ENCODE measurements at regions not wholly inside any gene's neighbourhood (a gene's known extent, or its start where the extent isn't known, plus 50 kb on each side); places are given as distances from the start of the nearest gene placed in this dataset.
"Not testable (repeated sequence)": the region's sequence is repeated elsewhere in the genome, so short reads cannot be mapped to it uniquely, and the experiment has no call there.

DNA sequence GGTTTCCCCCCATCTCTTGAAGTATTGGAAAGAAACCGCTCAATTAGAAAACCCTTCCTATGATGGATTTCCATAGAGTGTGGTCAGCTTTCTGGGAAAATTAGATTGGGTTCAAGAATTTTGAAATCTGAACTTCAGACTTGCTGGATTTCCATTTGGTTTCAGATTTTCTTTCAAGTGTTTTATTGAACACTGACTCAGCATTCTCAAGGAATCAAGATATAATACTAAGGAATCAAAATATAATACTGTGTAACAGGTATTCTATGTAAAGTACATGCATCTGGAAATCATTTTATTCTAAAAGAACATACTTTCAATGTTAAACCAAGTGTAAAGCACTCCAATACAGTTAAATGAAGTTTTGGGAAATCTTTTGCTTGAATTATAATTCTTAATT, 94.7 kb upstream of the CCN2 start:
- no peaks in the 10 kb centered on the region for H3K36me3 Mint-ChIP-seq (ENCODE audit: low read depth)
- H3K4me1 Mint-ChIP-seq (ENCODE audit: low read depth) = no peaks in the 10 kb centered on the region
- H3K4me3 Mint-ChIP-seq (ENCODE audit: low read depth) = no peak overlapping the region
- no peaks in the 10 kb centered on the region for H3K27me3 Mint-ChIP-seq (ENCODE audit: low read depth)
- no peaks in the 10 kb centered on the region for H3K9me3 Mint-ChIP-seq
- no peak overlapping the region for H3K27ac Mint-ChIP-seq
- DNase-seq (ENCODE audit: low spot score) = no peak
- intact Hi-C loops (cut with micrococcal nuclease) = no loop called here

DNA sequence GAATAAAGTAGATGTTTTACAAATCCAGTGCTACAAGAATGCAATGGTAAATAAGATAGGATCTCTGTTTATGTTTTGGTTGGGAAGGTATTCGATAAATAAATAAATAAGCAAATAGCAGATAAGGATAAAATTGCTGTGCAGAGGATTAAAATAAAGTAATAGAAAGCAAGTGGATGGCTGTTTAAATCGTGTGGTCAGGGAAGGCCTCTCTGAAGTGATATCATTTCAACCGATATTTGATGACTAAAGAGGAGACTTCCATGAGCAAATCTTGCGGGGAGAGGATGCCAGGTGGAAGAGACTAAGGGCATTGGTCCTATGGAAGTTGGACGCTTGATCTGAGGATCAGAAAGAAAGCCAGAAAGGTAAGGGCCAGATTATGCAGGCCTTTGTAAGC, 92.0 kb upstream of the CCN2 start:
- DNase-seq (ENCODE audit: low spot score) = no peak
- Mint-ChIP-seq H3K36me3 (ENCODE audit: low read depth) (no peaks in the 10 kb centered on the region), H3K4me3 (ENCODE audit: low read depth) (no peak overlapping the region), H3K9me3 (no peaks in the 10 kb centered on the region), H3K27ac (no peak overlapping the region), H3K27me3 (ENCODE audit: low read depth) (no peaks in the 10 kb centered on the region), H3K4me1 (ENCODE audit: low read depth) (no peaks in the 10 kb centered on the region)
- intact Hi-C loops (cut with micrococcal nuclease) = no loop called here

DNA sequence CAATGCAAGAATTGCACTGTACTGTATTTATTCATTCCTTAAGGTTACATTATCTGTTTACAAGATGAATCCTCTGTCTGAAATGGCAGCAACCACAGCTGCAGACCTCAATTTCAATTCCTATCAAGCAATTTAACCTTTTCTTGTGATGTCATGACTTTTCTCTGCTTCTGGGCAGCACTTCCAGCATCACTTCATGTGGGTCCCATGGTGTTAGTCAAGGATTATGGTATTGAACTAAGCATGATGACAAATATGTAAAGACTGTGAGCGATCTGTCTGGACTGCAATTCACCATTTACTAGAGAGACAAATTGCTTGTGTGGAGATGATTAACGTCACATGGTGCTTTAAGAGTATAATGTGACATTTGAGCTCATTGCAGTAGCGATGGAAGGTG, 90.5 kb upstream of the CCN2 start:
- no peaks in the 10 kb centered on the region for H3K4me1 Mint-ChIP-seq (ENCODE audit: low read depth)
- no peak for DNase-seq (ENCODE audit: low spot score)
- intact Hi-C loops (cut with micrococcal nuclease) = no loop called here

DNA sequence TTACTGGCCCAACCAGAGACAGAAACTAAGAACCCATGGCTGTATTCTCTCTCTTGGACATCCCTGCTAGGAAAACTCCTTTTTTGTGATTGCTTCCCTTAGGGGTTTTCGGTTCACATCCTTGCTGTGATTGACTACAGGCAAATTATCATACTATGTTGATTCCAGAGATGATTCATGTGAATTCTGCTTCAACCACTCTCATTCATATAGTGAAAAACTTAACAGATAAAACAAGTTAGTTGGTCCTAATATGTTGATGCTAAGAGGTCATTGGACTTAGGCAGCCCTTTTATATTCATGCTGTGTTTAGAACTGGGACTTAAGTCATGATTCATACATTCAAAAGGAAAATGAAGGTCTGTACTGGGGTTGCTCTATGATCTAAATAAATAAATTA, 76.9 kb upstream of the CCN2 start:
- no peaks in the 10 kb centered on the region for H3K4me1 Mint-ChIP-seq (ENCODE audit: low read depth)
- no peaks in the 10 kb centered on the region for H3K36me3 Mint-ChIP-seq (ENCODE audit: low read depth)
- H3K27ac Mint-ChIP-seq = no peak overlapping the region

More for the DNA sequence above, 90.5 kb upstream of the CCN2 start:
- Mint-ChIP-seq H3K9me3 (no peaks in the 10 kb centered on the region), H3K36me3 (ENCODE audit: low read depth) (no peaks in the 10 kb centered on the region), H3K4me3 (ENCODE audit: low read depth) (no peak overlapping the region), H3K27me3 (ENCODE audit: low read depth) (no peaks in the 10 kb centered on the region), H3K27ac (no peak overlapping the region)

DNA sequence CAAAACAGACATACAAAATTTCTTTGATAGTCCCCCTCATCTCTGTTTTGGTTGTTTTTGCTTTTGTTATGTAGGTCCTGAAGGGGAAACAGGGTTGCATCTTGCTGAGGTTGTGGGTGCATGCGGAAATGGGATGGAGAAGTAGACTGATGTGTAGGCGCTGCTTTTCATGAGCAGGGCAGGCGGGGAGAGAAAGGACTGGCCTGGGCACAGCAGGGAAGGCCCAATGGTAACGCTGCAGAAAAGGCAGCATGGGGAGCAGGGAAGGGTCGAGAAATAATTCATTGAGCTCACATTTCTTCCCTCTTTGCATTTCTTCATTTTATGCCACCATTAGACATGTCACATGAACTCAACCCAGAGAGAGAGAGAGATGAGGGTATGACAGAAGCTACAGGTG, 74.3 kb upstream of the CCN2 start:
- intact Hi-C loops (cut with micrococcal nuclease) = no loop called here
- no peaks in the 10 kb centered on the region for H3K36me3 Mint-ChIP-seq (ENCODE audit: low read depth)
- no peaks in the 10 kb centered on the region for H3K27me3 Mint-ChIP-seq (ENCODE audit: low read depth)
- no peak overlapping the region for H3K4me3 Mint-ChIP-seq (ENCODE audit: low read depth)
- H3K27ac Mint-ChIP-seq = no peak overlapping the region
- no peaks in the 10 kb centered on the region for H3K9me3 Mint-ChIP-seq
- DNase-seq (ENCODE audit: low spot score) = no peak
- no peaks in the 10 kb centered on the region for H3K4me1 Mint-ChIP-seq (ENCODE audit: low read depth)

More for the DNA sequence above, 76.9 kb upstream of the CCN2 start:
- Mint-ChIP-seq H3K9me3 (no peaks in the 10 kb centered on the region), H3K4me3 (ENCODE audit: low read depth) (no peak overlapping the region), H3K27me3 (ENCODE audit: low read depth) (no peaks in the 10 kb centered on the region)
- DNase-seq (ENCODE audit: low spot score) = no peak
- intact Hi-C loops (cut with micrococcal nuclease) = no loop called here

DNA sequence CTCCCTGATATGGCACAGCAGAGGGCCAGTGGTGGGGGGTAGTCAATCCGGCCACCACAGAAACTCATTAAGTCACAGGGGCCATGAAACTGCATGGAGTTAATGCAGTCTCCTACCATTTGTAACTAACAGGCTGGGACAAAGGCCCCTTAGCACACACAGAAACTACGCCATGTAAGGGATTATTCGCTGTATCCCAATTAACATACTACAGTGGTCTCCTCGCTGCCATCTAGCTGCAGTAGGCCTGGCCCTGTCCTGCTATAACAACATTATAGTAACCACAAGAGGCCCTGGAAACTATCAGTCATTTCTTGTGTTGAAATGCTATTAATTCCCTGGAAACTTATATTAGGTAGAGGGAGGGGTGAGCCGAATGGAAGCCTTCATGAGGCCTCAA, 72.3 kb upstream of the CCN2 start:
- intact Hi-C loops (cut with micrococcal nuclease) = no loop called here
- no peaks in the 10 kb centered on the region for H3K36me3 Mint-ChIP-seq (ENCODE audit: low read depth)
- H3K4me3 Mint-ChIP-seq (ENCODE audit: low read depth) = no peak overlapping the region
- no peak overlapping the region for H3K27ac Mint-ChIP-seq
- H3K4me1 Mint-ChIP-seq (ENCODE audit: low read depth) = no peaks in the 10 kb centered on the region
- no peaks in the 10 kb centered on the region for H3K27me3 Mint-ChIP-seq (ENCODE audit: low read depth)
- no peaks in the 10 kb centered on the region for H3K9me3 Mint-ChIP-seq
- DNase-seq (ENCODE audit: low spot score) = no peak

DNA sequence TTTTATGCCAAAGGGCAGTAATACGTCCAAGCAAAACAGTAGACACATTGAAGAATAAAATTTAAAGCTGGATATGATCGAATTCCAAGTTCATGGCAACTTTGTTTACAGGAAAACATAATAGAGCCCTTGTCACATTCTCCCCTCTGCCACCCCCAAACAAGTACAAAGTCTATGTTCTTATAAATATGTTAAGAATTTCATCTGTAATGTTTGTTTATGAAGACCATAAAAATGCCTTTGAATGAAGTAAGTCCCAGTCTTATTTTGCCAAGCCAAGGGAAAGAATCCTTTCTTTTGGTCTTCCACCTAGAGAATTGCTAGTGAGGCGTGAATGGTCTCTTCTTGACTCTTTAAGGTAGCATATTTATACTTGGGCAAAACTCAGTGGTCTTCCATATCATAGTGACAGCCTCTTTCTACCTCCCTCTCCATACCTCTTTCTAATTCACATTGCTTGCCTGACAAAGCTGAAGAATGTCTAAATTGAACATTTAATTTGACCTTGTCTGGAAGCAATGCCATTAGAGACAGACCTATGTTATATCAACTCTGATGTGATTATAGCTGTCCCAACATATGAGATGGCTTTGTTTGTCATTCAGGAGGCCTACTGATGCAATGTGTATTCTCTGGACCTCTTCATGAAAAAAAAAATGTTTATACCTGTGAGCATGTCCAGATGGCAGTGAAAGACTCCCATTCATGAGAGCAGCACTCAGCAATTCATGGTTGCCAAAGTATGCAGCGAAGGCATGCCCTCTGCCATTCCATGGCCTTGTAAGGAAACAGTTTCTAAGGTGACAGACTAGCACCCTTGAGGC, 70.6 kb upstream of the CCN2 start:
- Mint-ChIP-seq H3K9me3 (no peaks in the 10 kb centered on the region), H3K4me1 (ENCODE audit: low read depth) (no peaks in the 10 kb centered on the region), H3K36me3 (ENCODE audit: low read depth) (no peaks in the 10 kb centered on the region), H3K27me3 (ENCODE audit: low read depth) (no peaks in the 10 kb centered on the region), H3K4me3 (ENCODE audit: low read depth) (no peak overlapping the region), H3K27ac (no peak overlapping the region)
- no peak for DNase-seq (ENCODE audit: low spot score)
- intact Hi-C loops (cut with micrococcal nuclease) = no loop called here

DNA sequence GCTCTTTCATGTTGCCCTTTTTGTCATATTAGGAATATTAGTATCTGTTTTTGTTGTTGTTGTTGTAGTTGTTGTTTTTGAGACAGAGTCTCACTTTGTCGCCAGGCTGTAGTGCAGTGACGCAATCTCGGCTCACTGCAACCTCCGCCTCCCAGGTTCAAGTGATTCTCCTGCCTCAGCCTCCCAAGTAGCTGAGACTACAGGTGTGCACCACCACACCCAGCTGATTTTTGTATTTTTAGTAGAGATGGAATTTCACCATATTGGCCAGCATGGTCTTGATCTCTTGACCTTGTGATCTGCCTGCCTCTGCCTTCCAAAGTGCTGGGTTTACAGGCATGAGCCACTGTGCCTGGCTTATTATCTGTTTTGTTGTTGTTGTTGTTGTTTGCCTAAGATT, 69.7 kb upstream of the CCN2 start:
- intact Hi-C loops (cut with micrococcal nuclease); H3K36me3 Mint-ChIP-seq (ENCODE audit: low read depth); DNase-seq (ENCODE audit: low spot score); H3K4me1 Mint-ChIP-seq (ENCODE audit: low read depth); H3K27me3 Mint-ChIP-seq (ENCODE audit: low read depth); H3K27ac Mint-ChIP-seq; H3K9me3 Mint-ChIP-seq; H3K4me3 Mint-ChIP-seq (ENCODE audit: low read depth): not testable (repeated sequence)

DNA sequence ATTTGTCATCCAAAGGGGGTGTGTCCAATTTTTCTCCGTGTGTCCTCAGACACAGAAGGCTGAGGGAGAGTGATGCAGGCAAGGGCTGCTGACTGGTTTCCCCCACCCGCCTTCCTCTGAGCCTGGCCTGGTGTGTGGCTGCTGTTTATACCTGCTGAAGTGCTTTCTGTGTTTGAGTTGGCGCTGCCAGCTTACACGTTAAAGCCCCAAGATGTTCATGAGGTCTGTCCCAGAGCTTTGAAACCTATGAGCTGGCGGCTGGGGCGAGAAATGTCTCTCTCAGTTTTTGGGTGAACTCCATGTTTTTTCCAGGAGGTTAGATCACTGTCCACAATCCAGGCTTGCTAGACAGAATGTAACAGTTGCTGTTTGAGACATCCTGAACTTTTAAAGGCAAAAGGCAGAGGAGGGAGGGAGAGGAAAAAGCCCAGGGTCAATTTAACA, 69.0 kb upstream of the CCN2 start:
- H3K36me3 Mint-ChIP-seq (ENCODE audit: low read depth) = no peaks in the 10 kb centered on the region
- DNase-seq (ENCODE audit: low spot score) = no peak
- intact Hi-C loops (cut with micrococcal nuclease) = no loop called here
- no peaks in the 10 kb centered on the region for H3K27me3 Mint-ChIP-seq (ENCODE audit: low read depth)
- no peak overlapping the region for H3K4me3 Mint-ChIP-seq (ENCODE audit: low read depth)
- no peak overlapping the region for H3K27ac Mint-ChIP-seq
- H3K9me3 Mint-ChIP-seq = no peaks in the 10 kb centered on the region
- no peaks in the 10 kb centered on the region for H3K4me1 Mint-ChIP-seq (ENCODE audit: low read depth)

DNA sequence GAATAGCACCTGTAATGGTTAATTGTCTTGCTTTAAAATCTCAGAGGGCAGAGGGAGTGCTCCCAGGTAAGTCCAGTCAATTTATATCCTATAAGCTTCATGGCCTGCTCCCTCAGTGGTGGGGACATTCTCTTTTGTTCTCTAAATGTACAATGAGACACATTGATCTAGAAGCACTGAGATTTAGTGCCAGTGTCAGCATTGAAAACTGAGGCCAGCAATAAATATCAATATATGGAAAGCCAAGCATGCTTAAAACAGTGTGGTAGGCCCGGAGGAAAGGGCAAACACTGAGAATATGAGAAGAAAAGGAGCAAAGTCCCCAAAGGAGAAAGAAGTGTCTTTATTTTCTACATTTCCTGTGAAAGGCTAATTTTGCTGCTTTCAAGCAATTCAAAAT, 68.4 kb upstream of the CCN2 start:
- intact Hi-C loops (cut with micrococcal nuclease) = no loop called here
- no peak overlapping the region for H3K27ac Mint-ChIP-seq
- no peak for DNase-seq (ENCODE audit: low spot score)
- H3K4me1 Mint-ChIP-seq (ENCODE audit: low read depth) = no peaks in the 10 kb centered on the region
- H3K36me3 Mint-ChIP-seq (ENCODE audit: low read depth) = no peaks in the 10 kb centered on the region
- H3K4me3 Mint-ChIP-seq (ENCODE audit: low read depth) = no peak overlapping the region
- H3K9me3 Mint-ChIP-seq = no peaks in the 10 kb centered on the region
- no peaks in the 10 kb centered on the region for H3K27me3 Mint-ChIP-seq (ENCODE audit: low read depth)

DNA sequence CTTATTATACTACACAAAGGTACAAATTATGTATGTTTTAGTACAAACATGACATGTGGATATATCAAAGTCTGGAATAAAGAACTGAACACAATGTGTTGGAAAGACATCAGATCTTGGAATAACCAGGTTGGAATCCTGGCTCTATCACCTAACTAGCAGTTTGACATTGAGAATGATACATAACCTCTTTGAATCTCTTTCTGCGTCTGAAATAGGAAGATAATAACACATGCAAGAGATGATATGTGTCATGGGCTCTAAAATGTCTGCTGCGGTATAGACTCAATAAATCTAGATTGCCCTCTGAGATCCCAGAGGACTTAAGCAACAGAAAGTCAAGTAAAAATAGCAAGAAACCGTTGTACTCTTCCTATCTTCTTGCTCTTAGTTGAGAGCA, 66.8 kb upstream of the CCN2 start:
- intact Hi-C loops (cut with micrococcal nuclease) = no loop called here
- Mint-ChIP-seq H3K27ac (no peak overlapping the region), H3K4me1 (ENCODE audit: low read depth) (no peaks in the 10 kb centered on the region), H3K27me3 (ENCODE audit: low read depth) (no peaks in the 10 kb centered on the region), H3K4me3 (ENCODE audit: low read depth) (no peak overlapping the region), H3K9me3 (no peaks in the 10 kb centered on the region), H3K36me3 (ENCODE audit: low read depth) (no peaks in the 10 kb centered on the region)
- DNase-seq (ENCODE audit: low spot score) = no peak

DNA sequence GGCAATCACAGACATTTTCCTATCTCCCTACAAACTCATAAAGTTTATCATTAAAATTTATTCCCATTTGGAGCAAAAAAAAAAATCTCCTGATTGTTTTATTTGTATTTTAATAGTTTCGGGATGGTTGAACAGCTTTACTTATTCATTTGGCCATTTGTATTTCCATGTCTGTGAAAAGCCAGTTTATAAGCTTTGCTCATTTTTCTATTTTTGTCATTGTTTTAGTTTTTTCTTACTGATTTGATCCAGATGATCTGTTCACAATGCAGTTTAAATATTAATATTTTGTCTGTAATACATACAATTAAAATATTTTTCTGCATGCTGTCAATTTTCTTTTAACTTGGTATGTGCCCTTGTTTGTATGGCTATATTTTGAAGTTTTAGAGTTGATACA, 65.2 kb upstream of the CCN2 start:
- no peak for DNase-seq (ENCODE audit: low spot score)
- H3K4me1 Mint-ChIP-seq (ENCODE audit: low read depth) = no peaks in the 10 kb centered on the region
- H3K27ac Mint-ChIP-seq = no peak overlapping the region
- H3K4me3 Mint-ChIP-seq (ENCODE audit: low read depth) = no peak overlapping the region
- H3K9me3 Mint-ChIP-seq = no peaks in the 10 kb centered on the region
- H3K36me3 Mint-ChIP-seq (ENCODE audit: low read depth) = no peaks in the 10 kb centered on the region
- intact Hi-C loops (cut with micrococcal nuclease) = no loop called here
- no peaks in the 10 kb centered on the region for H3K27me3 Mint-ChIP-seq (ENCODE audit: low read depth)

DNA sequence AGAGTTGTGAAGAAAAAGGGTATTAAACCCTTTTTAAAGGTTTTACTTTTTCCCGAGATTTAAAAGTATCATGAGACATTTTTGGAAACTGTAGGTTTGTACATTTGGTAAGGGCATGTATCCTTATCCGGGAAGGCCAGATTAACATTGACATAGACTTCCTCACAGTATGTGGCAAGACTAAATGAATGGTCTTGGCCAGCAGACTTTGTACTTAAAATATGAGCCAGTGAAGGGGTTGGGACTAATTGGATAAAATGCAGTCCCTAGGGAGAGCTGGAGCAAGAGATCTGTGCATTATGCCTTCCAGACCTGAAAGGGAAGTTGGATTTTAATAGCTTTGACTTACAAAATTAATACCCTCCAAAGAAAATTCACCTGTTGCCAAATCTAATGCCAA, 60.4 kb upstream of the CCN2 start:
- H3K27me3 Mint-ChIP-seq (ENCODE audit: low read depth) = no peaks in the 10 kb centered on the region
- H3K4me1 Mint-ChIP-seq (ENCODE audit: low read depth) = no peaks in the 10 kb centered on the region
- no peak overlapping the region for H3K27ac Mint-ChIP-seq
- no peaks in the 10 kb centered on the region for H3K9me3 Mint-ChIP-seq
- no peak overlapping the region for H3K4me3 Mint-ChIP-seq (ENCODE audit: low read depth)
- DNase-seq (ENCODE audit: low spot score) = no peak
- intact Hi-C loops (cut with micrococcal nuclease) = no loop called here
- no peaks in the 10 kb centered on the region for H3K36me3 Mint-ChIP-seq (ENCODE audit: low read depth)

DNA sequence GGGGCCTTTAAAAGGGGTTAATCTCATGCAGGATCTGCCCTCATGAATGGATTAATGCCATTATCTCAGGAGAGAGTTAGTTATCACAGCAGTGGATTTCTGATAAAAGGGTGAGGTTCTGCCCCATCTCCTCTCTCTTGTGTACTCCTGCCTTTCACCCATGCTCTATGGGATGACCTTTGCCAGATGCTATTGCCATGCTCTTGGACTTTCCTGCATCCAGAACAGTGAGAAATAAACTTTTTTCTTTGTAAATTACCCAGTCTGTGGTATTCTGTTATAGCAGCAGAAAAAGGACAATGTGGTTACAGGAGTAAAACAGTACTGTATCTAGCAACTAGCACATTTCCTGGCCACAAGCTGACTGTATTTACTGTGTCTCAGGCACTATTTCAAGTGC, 58.0 kb upstream of the CCN2 start:
- Mint-ChIP-seq H3K36me3 (ENCODE audit: low read depth) (no peaks in the 10 kb centered on the region), H3K27me3 (ENCODE audit: low read depth) (no peaks in the 10 kb centered on the region), H3K27ac (no peak overlapping the region), H3K4me1 (ENCODE audit: low read depth) (no peaks in the 10 kb centered on the region), H3K4me3 (ENCODE audit: low read depth) (no peak overlapping the region), H3K9me3 (no peaks in the 10 kb centered on the region)
- DNase-seq (ENCODE audit: low spot score) = no peak
- intact Hi-C loops (cut with micrococcal nuclease) = no loop called here

All from activated T-helper 2 cell treated with anti-CD3 and anti-CD28 coated beads, Interferon-gamma antibody, Interleukin-2, Interleukin-4, amounts not matched to agents 10 μg/mL and 5 μg/mL and 100 μg/mL, durations not matched to agents 14 hours and 24 hours and 36 hours (primary cell).